Breast epithelium (tissue), 3 donors: ENCODE measurements at regions not wholly inside any gene's neighbourhood (a gene's known extent, or its start where the extent isn't known, plus 50 kb on each side); places are given as distances from the start of the nearest gene placed in this dataset.

Experiments
- CTCF ChIP-seq, 3 donors: fragments of 450-650 bp; IDR thresholded peaks; one replicate each; pipeline ENCODE4 v1.5.1; 2016 to 2017; ENCODE audit warnings: antibody characterized with exemption in 3 of 3, mild to moderate bottlenecking in 3 of 3, moderate library complexity in 3 of 3
- POLR2A ChIP-seq: fragments of 450-650 bp; IDR thresholded peaks from one replicate; pipeline ENCODE4 v1.6.1; 2016; ENCODE audit warnings: antibody characterized with exemption, mild to moderate bottlenecking, moderate library complexity
- POLR2AphosphoS5 ChIP-seq, 3 donors: sonication (generic); formaldehyde crosslinking; IDR thresholded peaks; one replicate each; pipeline ENCODE4 v1.6.1; 2017; ENCODE audit warnings: antibody characterized with exemption in 3 of 3

GRCh38 chr2:42960002-42960841, 167.8 kb upstream of the HAAO start:
- TF ChIP-seq POLR2A (no peak), CTCF (IDR thresholded peaks at IDR 0.05) (no peak), POLR2AphosphoS5 (IDR thresholded peaks at IDR 0.05) (no peak)
